Endodermal cell (in vitro differentiated cells): ENCODE measurements at regions not wholly inside any gene's neighbourhood (a gene's known extent, or its start where the extent isn't known, plus 50 kb on each side); places are given as distances from the start of the nearest gene placed in this dataset.

ENCODE experiments used
- DNase-seq: peaks from one replicate; pipeline ENCODE4 v3.0.0-alpha.2; 2017
- H3K27ac ChIP-seq: 2 replicates; pipeline ENCODE4 v1.5.1; 2013; ENCODE audit warnings: mild to moderate bottlenecking, low read depth, low read length, moderate library complexity
- H3K27me3 ChIP-seq: 2 replicates; pipeline ENCODE4 v1.6.1; 2013; ENCODE audit warnings: mild to moderate bottlenecking, low read length, moderate library complexity; ENCODE audit not compliant: insufficient read depth, control insufficient read depth, poor library complexity, severe bottlenecking
- H3K36me3 ChIP-seq: 2 replicates; pipeline ENCODE4 v1.7.0; 2013; ENCODE audit warnings: mild to moderate bottlenecking, low read length, moderate library complexity; ENCODE audit not compliant: control insufficient read depth, insufficient read depth
- H3K4me1 ChIP-seq: one replicate; pipeline ENCODE4 v1.7.0; 2013; ENCODE audit warnings: low read length; ENCODE audit not compliant: control insufficient read depth, insufficient read depth
- H3K4me3 ChIP-seq: 2 replicates; pipeline ENCODE4 v1.5.1; 2013; ENCODE audit warnings: mild to moderate bottlenecking, low read length, moderate library complexity
- H3K9ac ChIP-seq: 2 replicates; pipeline ENCODE4 v1.6.1; 2013; ENCODE audit warnings: mild to moderate bottlenecking, low read length, moderate library complexity; ENCODE audit not compliant: poor library complexity, severe bottlenecking; ENCODE audit errors: extremely low read depth
- H3K9me3 ChIP-seq: 2 replicates; pipeline ENCODE4 v1.6.1; 2013; ENCODE audit warnings: mild to moderate bottlenecking, low read length, moderate library complexity; ENCODE audit not compliant: control insufficient read depth
- H3K27ac Mint-ChIP-seq: 2 replicates; pipeline ENCODE4 v1.8.0; 2020; ENCODE audit warnings: mixed read lengths
- H3K27me3 Mint-ChIP-seq: 2 replicates; pipeline ENCODE4 v1.8.0; 2021; ENCODE audit warnings: mild to moderate bottlenecking, mixed read lengths; ENCODE audit not compliant: insufficient read depth
- H3K36me3 Mint-ChIP-seq: 2 replicates; pipeline ENCODE4 v1.8.0; 2020; ENCODE audit warnings: low read depth, mixed read lengths
- H3K4me1 Mint-ChIP-seq: 2 replicates; pipeline ENCODE4 v1.8.0; 2020; ENCODE audit warnings: mixed read lengths
- H3K4me3 Mint-ChIP-seq: 2 replicates; pipeline ENCODE4 v1.8.0; 2020; ENCODE audit warnings: mild to moderate bottlenecking, moderate library complexity, mixed read lengths
- H3K9me3 Mint-ChIP-seq: 2 replicates; pipeline ENCODE4 v1.8.0; 2020; ENCODE audit warnings: mild to moderate bottlenecking, mixed read lengths
- CTCF ChIP-seq: fragments of 200-600 bp; sonication (generic); conservative IDR thresholded peaks from 2 replicates; pipeline ENCODE4 v1.5.0; 2021; ENCODE audit warnings: antibody characterized with exemption, mild to moderate bottlenecking
- WGBS, 2 experiments: methylation state at CpG; one replicate each; pipeline versions ENCODE4 v1.1.5 to v1.1.7; 2013; ENCODE audit warnings: missing lambda C conversion rate in 2 of 2, mixed read lengths in 1 of 2; ENCODE audit not compliant: insufficient coverage in 1 of 2, insufficient read length in 1 of 2; 5-methylcytosine and 5-hydroxymethylcytosine counted together

DNA sequence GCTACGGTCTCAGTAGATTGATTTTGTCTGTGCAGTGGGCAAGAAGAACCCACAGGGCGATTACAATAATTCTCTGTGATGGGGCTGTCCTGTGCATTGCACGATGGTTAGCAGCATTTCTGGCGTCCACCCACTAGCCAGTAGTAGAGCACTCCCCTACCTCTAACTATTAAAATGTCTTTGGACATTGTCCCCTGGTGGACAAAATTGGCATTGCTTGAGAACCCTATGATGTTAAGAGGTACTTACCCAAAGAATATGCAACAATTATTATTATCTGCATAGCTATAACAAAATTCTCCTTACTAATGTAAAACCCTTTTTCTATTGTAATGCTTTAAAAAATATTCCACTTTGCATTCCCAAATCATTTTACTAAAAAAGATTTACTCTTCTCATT is 109.5 kb upstream of the VCX3A start:
- DNase-seq = peak; percentile 41
- Histone ChIP-seq H3K27ac (no peak overlapping the region), H3K4me3 (no peak overlapping the region), H3K9me3 (peaks cover 25% of the 10 kb centered on the region), H3K27me3 (no peaks in the 10 kb centered on the region), H3K4me1 (no peaks in the 10 kb centered on the region), H3K36me3 (no peaks in the 10 kb centered on the region), H3K9ac (no peak overlapping the region)
- whole genome bisulfite sequencing, 2 experiments = 88% methylated on average over 4 of the region's 4 CpGs; no CpG with 5 or more reads in 1 of the 2 experiments
- Mint-ChIP-seq H3K27me3 (no peaks in the 10 kb centered on the region), H3K4me3 (no peak overlapping the region), H3K9me3 (peaks cover 27% of the 10 kb centered on the region), H3K36me3 (peaks cover 8% of the 10 kb centered on the region), H3K4me1 (peaks cover 3% of the 10 kb centered on the region), H3K27ac (no peak overlapping the region)
- TF ChIP-seq CTCF = peak; percentile 71

GRCh38 chrX:6640727-6641126 is 105.8 kb upstream of the VCX3A start:
- TF ChIP-seq CTCF = no peak
- Histone ChIP-seq H3K4me1 (no peaks in the 10 kb centered on the region), H3K27ac (no peak overlapping the region), H3K36me3 (no peaks in the 10 kb centered on the region), H3K4me3 (no peak overlapping the region), H3K9me3 (peaks cover 25% of the 10 kb centered on the region), H3K27me3 (no peaks in the 10 kb centered on the region), H3K9ac (no peak overlapping the region)
- peaks cover 27% of the 10 kb centered on the region for H3K9me3 Mint-ChIP-seq
- H3K36me3 Mint-ChIP-seq = peaks cover 8% of the 10 kb centered on the region
- no peak overlapping the region for H3K4me3 Mint-ChIP-seq
- H3K27ac Mint-ChIP-seq = no peak overlapping the region
- H3K4me1 Mint-ChIP-seq = no peaks in the 10 kb centered on the region
- DNase-seq = no peak
- WGBS, 2 experiments = 94% methylated on average over 2 of the region's 4 CpGs; no CpG with 5 or more reads in 1 of the 2 experiments
- H3K27me3 Mint-ChIP-seq = no peaks in the 10 kb centered on the region

GRCh38 chrX:6614506-6614905 is 79.6 kb upstream of the VCX3A start:
- Histone ChIP-seq H3K4me1 (no peaks in the 10 kb centered on the region), H3K4me3 (no peak overlapping the region), H3K9me3 (peaks cover 10% of the 10 kb centered on the region), H3K36me3 (no peaks in the 10 kb centered on the region), H3K9ac (no peak overlapping the region), H3K27me3 (no peaks in the 10 kb centered on the region), H3K27ac (no peak overlapping the region)
- DNase-seq = no peak
- H3K4me3 Mint-ChIP-seq = no peak overlapping the region
- H3K27me3 Mint-ChIP-seq = no peaks in the 10 kb centered on the region
- peaks cover 12% of the 10 kb centered on the region for H3K9me3 Mint-ChIP-seq
- peaks cover 2% of the 10 kb centered on the region for H3K36me3 Mint-ChIP-seq
- TF ChIP-seq CTCF = no peak
- H3K27ac Mint-ChIP-seq = no peak overlapping the region
- no peaks in the 10 kb centered on the region for H3K4me1 Mint-ChIP-seq
- WGBS, 2 experiments = 89% methylated on average over 6 of the region's 7 CpGs; no CpG with 5 or more reads in 1 of the 2 experiments
